Activated naive CD4-positive, alpha-beta T cell treated with anti-CD3 and anti-CD28 coated beads for 36 hours (primary cell): ENCODE measurements at regions not wholly inside any gene's neighbourhood (a gene's known extent, or its start where the extent isn't known, plus 50 kb on each side); places are given as distances from the start of the nearest gene placed in this dataset.
"Not testable (repeated sequence)": the region's sequence is repeated elsewhere in the genome, so short reads cannot be mapped to it uniquely, and the experiment has no call there.

ENCODE experiments used
- CTCF ChIA-PET: fragments of 350-600 bp; sonication (Branson Sonifier 250); formaldehyde crosslinking; loops from one replicate; lab custom pipeline; 2021; ENCODE audit warnings: antibody characterized with exemption; lab: Charles Lee
- DNase-seq: peaks from one replicate; pipeline ENCODE4 v3.0.0-alpha.2; 2020
- H3K27ac Mint-ChIP-seq: one replicate; pipeline ENCODE4 v1.8.0; 2021; ENCODE audit warnings: mild to moderate bottlenecking, mixed read lengths
- H3K27me3 Mint-ChIP-seq: one replicate; pipeline ENCODE4 v1.8.0; 2021; ENCODE audit warnings: low read depth, mixed read lengths
- H3K36me3 Mint-ChIP-seq: one replicate; pipeline ENCODE4 v1.8.0; 2021; ENCODE audit warnings: low read depth, mixed read lengths
- H3K4me1 Mint-ChIP-seq: one replicate; pipeline ENCODE4 v1.8.0; 2021; ENCODE audit warnings: low read depth, mixed read lengths
- H3K4me3 Mint-ChIP-seq: one replicate; pipeline ENCODE4 v1.8.0; 2021; ENCODE audit warnings: mild to moderate bottlenecking, moderate library complexity, mixed read lengths
- H3K9me3 Mint-ChIP-seq: one replicate; pipeline ENCODE4 v1.8.0; 2021; ENCODE audit warnings: mixed read lengths
- intact Hi-C: fragments of 100-400 bp; cut with micrococcal nuclease; formaldehyde crosslinking; loops from one replicate; pipeline ENCODE4 v1.15.1; 2023

DNA sequence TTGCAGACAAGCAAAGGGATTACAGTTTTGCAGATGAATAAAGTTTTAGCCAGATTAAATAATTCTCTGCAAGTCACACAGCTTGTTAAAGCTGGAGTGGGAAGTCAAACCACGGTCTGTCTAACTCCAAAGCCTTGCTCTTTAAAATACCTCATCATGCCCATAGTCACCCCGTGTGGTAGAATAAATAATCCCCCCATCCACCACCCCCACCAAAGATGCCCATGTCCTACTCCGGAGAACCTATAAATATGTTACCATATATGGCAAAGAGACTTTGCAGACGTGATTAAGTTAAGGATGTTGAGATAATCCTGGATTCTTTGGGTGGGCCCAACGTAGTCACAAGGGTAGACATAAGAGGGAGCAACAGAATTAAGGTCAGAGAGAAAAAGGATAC lies 118.7 kb downstream of the BEND2 start:
- H3K4me1 Mint-ChIP-seq = no peaks in the 10 kb centered on the region

DNA sequence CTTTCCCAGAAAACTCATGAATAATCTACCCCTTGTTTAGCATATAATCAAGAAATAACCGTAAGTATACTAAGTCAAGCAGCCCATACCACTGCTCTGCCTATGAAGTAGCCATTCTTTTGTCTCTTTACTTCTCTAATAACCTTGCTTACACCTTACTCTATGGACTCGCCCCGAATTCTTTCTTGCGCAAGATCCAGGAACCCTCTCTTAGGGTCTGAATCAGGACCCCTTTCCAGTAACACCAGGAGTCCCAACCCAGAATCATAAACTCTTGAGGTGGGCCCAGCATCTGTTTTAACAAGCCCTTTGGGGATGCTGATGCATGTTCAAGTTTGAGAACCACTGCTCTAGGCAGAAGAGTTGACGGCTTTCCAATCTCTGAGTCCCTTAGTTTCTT lies 119.6 kb downstream of the BEND2 start:
- Mint-ChIP-seq H3K36me3 (no peaks in the 10 kb centered on the region), H3K27ac (no peak overlapping the region), H3K4me1 (no peaks in the 10 kb centered on the region), H3K9me3 (no peaks in the 10 kb centered on the region), H3K27me3 (peaks cover 8% of the 10 kb centered on the region), H3K4me3 (no peak overlapping the region)
- CTCF ChIA-PET = no interaction called here
- no peak for DNase-seq
- intact Hi-C loops = no loop called here

More for the DNA sequence above, 118.7 kb downstream of the BEND2 start:
- Mint-ChIP-seq H3K27me3 (peaks cover 8% of the 10 kb centered on the region), H3K36me3 (no peaks in the 10 kb centered on the region), H3K9me3 (no peaks in the 10 kb centered on the region), H3K4me3 (no peak overlapping the region), H3K27ac (no peak overlapping the region)
- intact Hi-C loops = no loop called here
- no peak for DNase-seq
- CTCF ChIA-PET = no interaction called here

DNA sequence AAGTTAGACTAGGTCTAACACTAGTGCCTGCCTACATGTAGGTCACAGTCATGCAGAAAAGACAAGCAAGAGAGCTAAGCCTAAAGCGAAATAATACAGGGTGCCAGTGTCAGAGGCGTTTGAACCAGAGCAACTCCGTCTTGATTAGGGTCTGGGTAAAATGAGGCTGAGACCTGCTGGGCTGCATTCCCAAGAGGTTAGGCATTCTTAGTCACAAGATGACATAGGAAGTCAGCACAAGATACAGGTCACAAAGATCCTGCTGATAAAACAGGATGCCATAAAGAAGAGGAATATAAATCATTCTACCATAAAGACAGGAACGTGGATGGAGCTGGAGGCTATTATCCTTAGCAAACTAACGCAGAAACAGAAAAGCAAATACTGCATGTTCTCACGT lies 120.9 kb downstream of the BEND2 start:
- no peaks in the 10 kb centered on the region for H3K36me3 Mint-ChIP-seq
- no peaks in the 10 kb centered on the region for H3K9me3 Mint-ChIP-seq
- DNase-seq = no peak
- H3K4me1 Mint-ChIP-seq = no peaks in the 10 kb centered on the region
- no peak overlapping the region for H3K4me3 Mint-ChIP-seq
- intact Hi-C loops = no loop called here
- H3K27me3 Mint-ChIP-seq = peaks cover 8% of the 10 kb centered on the region
- no peak overlapping the region for H3K27ac Mint-ChIP-seq
- CTCF ChIA-PET = interaction anchor here (0.7 kb wide), 1 partner anchor 58 kb away, joined by 3 read pairs; no protein-coding TSS in a partner anchor

DNA sequence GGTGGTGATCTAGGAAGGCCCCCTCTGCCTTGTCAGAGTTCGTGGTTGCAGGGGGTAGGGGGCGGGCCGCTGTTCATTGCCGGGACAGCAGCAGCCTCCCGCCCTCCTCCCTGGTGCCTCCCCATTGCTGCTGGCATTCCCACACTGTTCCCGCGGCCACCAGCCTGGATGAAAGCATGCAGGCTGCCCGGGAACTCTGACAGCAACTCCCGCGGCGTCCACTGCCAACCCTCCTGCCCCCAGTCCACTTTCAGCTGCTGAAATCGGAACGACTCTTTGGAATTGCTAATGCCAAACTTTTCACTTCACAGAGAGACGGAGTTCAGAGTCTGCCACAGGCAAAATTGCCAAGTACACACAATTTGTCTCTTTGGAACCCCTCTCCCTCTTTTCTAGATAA lies 121.9 kb downstream of the BEND2 start:
- no peaks in the 10 kb centered on the region for H3K9me3 Mint-ChIP-seq
- H3K36me3 Mint-ChIP-seq = no peaks in the 10 kb centered on the region
- intact Hi-C loops = no loop called here
- CTCF ChIA-PET = interaction anchor here (0.7 kb wide), 1 partner anchor 57 kb away, joined by 3 read pairs; no protein-coding TSS in a partner anchor
- peaks cover 12% of the 10 kb centered on the region for H3K27me3 Mint-ChIP-seq
- H3K4me3 Mint-ChIP-seq = no peak overlapping the region
- no peaks in the 10 kb centered on the region for H3K4me1 Mint-ChIP-seq
- no peak for DNase-seq
- no peak overlapping the region for H3K27ac Mint-ChIP-seq

DNA sequence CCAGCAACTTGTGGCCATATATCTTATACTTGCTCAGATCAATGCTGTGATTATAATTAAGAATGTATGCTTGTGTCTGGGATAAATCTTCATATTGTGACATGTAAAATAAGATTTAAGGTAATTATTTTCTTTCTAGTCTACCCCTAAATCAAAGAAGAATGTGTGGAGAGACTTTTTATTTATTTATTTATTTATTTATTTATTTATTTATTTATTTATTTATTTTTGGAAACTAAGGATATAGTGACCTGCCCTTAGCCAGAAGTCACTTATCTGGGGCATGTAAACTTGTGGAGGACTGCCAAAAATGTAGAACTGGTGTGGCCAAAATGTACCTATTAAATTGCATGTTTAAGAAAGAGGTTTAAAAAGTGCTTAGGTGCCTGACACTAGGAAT lies 144.3 kb downstream of the BEND2 start:
- no peaks in the 10 kb centered on the region for H3K4me1 Mint-ChIP-seq
- no peaks in the 10 kb centered on the region for H3K9me3 Mint-ChIP-seq
- intact Hi-C loops = no loop called here
- H3K27ac Mint-ChIP-seq = no peak overlapping the region
- H3K27me3 Mint-ChIP-seq = peaks cover 4% of the 10 kb centered on the region
- CTCF ChIA-PET = no interaction called here
- DNase-seq = no peak
- H3K4me3 Mint-ChIP-seq = no peak overlapping the region
- H3K36me3 Mint-ChIP-seq = no peaks in the 10 kb centered on the region

DNA sequence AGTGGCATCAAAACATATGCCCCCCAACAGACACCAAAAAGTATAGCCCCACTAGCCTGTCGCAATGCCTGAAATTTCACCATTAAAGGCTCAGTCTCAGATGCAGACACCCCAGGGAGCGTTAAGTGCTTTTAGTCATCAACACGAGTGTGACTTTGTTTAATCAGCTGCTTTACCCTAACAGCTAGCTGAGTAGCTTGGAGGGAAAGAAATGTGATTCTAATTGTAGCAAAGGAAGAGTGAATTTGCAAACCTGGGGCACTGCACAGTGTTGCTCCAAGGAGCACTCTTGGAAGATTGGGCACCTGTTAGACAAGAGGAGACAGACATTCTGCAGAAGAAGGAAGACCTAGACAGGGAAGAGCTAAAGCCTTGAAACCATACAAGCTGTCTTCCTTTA lies 145.1 kb downstream of the BEND2 start:
- no peak for DNase-seq
- H3K36me3 Mint-ChIP-seq = no peaks in the 10 kb centered on the region
- H3K4me1 Mint-ChIP-seq = no peaks in the 10 kb centered on the region
- intact Hi-C loops = no loop called here
- H3K9me3 Mint-ChIP-seq = no peaks in the 10 kb centered on the region
- H3K4me3 Mint-ChIP-seq = no peak overlapping the region
- no peak overlapping the region for H3K27ac Mint-ChIP-seq
- CTCF ChIA-PET = no interaction called here
- peaks cover 4% of the 10 kb centered on the region for H3K27me3 Mint-ChIP-seq

DNA sequence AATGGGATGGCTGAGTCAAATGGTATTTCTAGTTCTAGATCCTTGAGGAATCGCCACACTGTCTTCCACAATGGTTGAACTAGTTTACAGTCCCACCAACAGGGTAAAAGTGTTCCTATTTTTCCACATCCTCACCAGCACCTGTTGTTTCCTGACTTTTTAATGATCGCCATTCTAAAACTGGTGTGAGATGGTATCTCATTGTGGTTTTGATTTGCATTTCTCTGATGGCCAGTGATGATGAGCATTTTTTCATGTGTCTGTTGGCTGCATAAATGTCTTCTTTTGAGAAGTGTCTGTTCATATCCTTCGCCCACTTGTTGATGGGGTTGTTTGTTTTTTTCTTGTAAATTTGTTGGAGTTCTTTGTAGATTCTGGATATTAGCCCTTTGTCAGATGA lies 152.6 kb downstream of the BEND2 start:
- H3K27me3 Mint-ChIP-seq, H3K4me1 Mint-ChIP-seq, H3K4me3 Mint-ChIP-seq, CTCF ChIA-PET, H3K36me3 Mint-ChIP-seq, H3K27ac Mint-ChIP-seq, intact Hi-C loops, H3K9me3 Mint-ChIP-seq, DNase-seq: not testable (repeated sequence)

DNA sequence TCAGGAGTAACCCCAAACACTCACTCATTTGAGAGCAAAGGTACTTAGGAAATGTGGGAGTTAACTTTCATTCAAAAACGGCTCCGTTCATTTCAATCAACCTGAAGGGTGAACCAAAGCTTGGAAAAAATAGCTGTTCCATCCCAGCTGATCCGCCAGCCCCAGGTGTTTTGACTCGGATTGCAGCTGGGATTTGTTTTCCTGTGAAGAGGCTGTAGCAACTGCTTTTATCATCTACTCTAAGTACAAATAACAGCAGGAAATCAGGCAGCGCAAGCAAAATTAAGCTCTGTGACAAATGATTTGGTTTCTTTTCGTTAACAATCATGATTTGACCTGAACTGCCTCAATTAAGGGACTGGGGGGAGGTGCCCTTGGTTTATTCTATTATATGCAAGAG lies 154.7 kb downstream of the BEND2 start:
- CTCF ChIA-PET = no interaction called here
- no peak overlapping the region for H3K27ac Mint-ChIP-seq
- intact Hi-C loops = no loop called here
- H3K4me1 Mint-ChIP-seq = peaks cover 3% of the 10 kb centered on the region
- H3K9me3 Mint-ChIP-seq = no peaks in the 10 kb centered on the region
- H3K27me3 Mint-ChIP-seq = peaks cover 3% of the 10 kb centered on the region
- no peak for DNase-seq
- H3K4me3 Mint-ChIP-seq = no peak overlapping the region
- no peaks in the 10 kb centered on the region for H3K36me3 Mint-ChIP-seq

DNA sequence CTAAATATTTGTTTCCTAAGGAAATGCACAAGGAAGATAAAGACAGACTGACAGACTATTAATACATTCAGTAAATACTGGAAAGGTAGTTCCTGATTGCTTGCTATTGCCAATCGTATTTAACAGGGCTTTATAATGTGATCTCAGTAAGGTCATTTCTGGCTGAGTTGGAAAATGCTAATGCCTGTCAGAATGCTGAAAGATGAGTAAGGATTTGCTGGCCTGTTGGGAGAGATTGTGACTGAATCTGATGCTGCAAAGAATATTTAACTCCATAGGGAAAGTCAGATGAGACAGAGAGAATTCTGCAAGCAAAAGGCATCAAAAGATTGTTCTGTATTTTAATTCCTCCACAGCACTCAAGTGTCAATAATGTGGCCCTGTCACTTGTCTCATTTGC lies 169.0 kb downstream of the BEND2 start:
- no peak overlapping the region for H3K27ac Mint-ChIP-seq
- intact Hi-C loops = no loop called here
- CTCF ChIA-PET = no interaction called here
- no peaks in the 10 kb centered on the region for H3K27me3 Mint-ChIP-seq
- no peak for DNase-seq
- no peak overlapping the region for H3K4me3 Mint-ChIP-seq
- peaks cover 5% of the 10 kb centered on the region for H3K9me3 Mint-ChIP-seq
- H3K4me1 Mint-ChIP-seq = no peaks in the 10 kb centered on the region
- H3K36me3 Mint-ChIP-seq = no peaks in the 10 kb centered on the region

DNA sequence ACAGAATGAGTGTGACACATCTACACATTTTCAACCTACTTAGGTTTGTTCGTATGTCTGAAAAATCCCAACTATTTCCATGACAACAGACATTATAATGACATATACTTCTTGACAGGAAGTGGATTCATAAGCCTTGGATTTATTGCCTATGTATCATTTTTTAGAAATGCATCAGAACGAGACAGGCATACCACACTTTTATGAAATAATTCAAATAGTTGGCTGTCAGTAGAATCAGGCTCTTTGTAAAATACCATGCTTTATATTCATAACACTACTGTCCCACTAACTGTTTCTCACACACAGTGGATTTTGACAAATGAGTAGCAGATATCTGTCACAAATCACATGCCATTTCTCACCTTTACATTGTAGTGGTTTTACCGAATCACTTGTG lies 173.2 kb downstream of the BEND2 start:
- Mint-ChIP-seq H3K27ac (no peak overlapping the region), H3K4me1 (no peaks in the 10 kb centered on the region), H3K36me3 (no peaks in the 10 kb centered on the region), H3K4me3 (no peak overlapping the region), H3K9me3 (peaks cover 5% of the 10 kb centered on the region), H3K27me3 (no peaks in the 10 kb centered on the region)
- CTCF ChIA-PET = no interaction called here
- intact Hi-C loops = no loop called here
- no peak for DNase-seq

DNA sequence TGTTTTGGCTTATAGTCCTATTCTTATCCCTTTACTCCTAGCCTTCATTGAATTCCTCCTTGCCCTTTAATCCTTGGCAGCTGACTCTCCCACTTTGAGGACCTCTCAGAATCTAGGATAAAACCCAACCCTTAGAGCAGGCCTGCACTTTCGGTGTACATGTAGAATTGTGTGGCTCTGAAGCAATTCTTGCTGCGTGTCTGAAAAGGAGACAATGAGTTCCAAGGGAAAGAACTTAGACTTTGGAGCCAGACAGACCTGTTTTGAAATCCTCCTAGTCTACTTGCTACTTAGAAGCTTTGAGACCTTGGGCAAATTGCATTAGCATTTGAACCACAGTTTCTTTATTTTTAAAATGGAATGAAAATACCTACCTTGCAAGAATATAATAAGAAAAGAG lies 175.2 kb downstream of the BEND2 start:
- Mint-ChIP-seq H3K4me3 (no peak overlapping the region), H3K27ac (no peak overlapping the region), H3K4me1 (no peaks in the 10 kb centered on the region), H3K9me3 (peaks cover 4% of the 10 kb centered on the region), H3K27me3 (no peaks in the 10 kb centered on the region), H3K36me3 (no peaks in the 10 kb centered on the region)
- CTCF ChIA-PET = no interaction called here
- DNase-seq = no peak
- intact Hi-C loops = no loop called here

DNA sequence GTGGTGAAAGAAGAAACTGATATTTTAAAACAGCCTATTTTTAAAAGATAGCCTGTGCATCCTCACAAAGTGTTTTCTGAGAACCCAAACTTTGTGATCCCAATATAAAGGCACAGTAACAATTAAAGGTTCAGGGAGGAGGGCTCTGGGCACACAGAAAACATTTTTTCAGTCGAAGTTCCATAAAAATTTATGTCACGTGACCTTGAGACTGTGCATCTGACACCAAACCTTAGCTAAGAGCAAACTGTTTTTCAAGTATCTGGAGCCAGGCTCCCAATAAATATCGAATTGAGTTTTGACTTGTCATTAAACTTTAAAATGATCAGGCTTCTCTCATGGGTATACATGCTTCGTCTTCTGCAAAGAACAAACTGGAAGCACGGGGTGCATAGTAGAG lies 177.9 kb downstream of the BEND2 start:
- CTCF ChIA-PET = no interaction called here
- Mint-ChIP-seq H3K9me3 (no peaks in the 10 kb centered on the region), H3K36me3 (no peaks in the 10 kb centered on the region), H3K27ac (no peak overlapping the region), H3K4me1 (no peaks in the 10 kb centered on the region), H3K4me3 (no peak overlapping the region), H3K27me3 (no peaks in the 10 kb centered on the region)
- intact Hi-C loops = no loop called here
- DNase-seq = no peak

DNA sequence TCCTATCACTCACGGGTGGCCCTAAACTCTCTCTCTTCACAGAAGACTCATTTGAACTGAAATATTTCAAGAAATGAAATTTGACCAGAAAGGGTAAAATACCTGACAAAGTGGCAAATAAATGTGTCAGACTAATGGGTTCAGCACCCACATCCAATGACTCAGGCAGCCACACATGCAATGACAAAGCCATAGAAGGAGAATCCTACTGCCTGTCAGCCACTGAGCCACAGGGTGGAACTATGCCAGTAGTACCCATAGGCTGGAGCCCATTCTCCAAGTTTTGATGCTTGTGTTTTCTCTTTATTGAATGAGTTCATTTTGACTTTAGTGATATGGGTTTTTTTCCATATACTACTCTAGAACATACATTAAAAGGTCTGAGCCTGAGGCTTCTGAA lies 179.0 kb downstream of the BEND2 start:
- no peak overlapping the region for H3K27ac Mint-ChIP-seq
- no peak overlapping the region for H3K4me3 Mint-ChIP-seq
- no peaks in the 10 kb centered on the region for H3K9me3 Mint-ChIP-seq
- CTCF ChIA-PET = interaction anchor here (0.6 kb wide), 1 partner anchor 58 kb away, joined by 3 read pairs; no protein-coding TSS in a partner anchor
- no peak for DNase-seq
- H3K36me3 Mint-ChIP-seq = no peaks in the 10 kb centered on the region
- intact Hi-C loops = no loop called here
- no peaks in the 10 kb centered on the region for H3K4me1 Mint-ChIP-seq
- no peaks in the 10 kb centered on the region for H3K27me3 Mint-ChIP-seq

DNA sequence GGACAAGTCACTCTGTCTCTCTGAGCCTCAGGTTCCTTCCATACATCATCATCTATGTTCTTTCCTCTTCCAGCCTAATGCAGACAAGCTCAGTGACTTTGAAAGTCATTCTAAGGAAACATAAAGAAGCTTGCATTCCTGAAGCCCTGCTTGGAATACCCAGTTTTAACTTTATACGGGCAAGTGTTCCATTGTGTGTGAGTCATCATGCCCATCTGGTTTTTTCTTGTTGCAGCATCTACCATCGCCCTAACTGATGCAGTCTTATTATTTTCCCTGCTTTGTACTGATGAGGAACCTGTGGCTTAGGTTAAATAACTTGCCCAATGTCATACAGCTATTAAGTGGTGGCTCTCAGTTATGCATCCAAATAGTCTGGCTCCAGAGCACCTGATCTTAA lies 177.9 kb upstream of the RAI2 start:
- intact Hi-C loops = no loop called here
- no peaks in the 10 kb centered on the region for H3K36me3 Mint-ChIP-seq
- H3K9me3 Mint-ChIP-seq = no peaks in the 10 kb centered on the region
- no peaks in the 10 kb centered on the region for H3K4me1 Mint-ChIP-seq
- no peak for DNase-seq
- H3K27me3 Mint-ChIP-seq = no peaks in the 10 kb centered on the region
- H3K4me3 Mint-ChIP-seq = no peak overlapping the region
- CTCF ChIA-PET = no interaction called here
- H3K27ac Mint-ChIP-seq = no peak overlapping the region
